Left cardiac atrium (tissue), 4 donors: ENCODE measurements at regions not wholly inside any gene's neighbourhood (a gene's known extent, or its start where the extent isn't known, plus 50 kb on each side); places are given as distances from the start of the nearest gene placed in this dataset.

ENCODE experiments used
- ATAC-seq, 2 donors: fragments of 200-7000 bp; cut with Tn5 transposase; one replicate each; pipeline ENCODE4 v1.9.1; 2020; ENCODE audit warnings: mild to moderate bottlenecking in 2 of 2, moderate library complexity in 2 of 2
- DNase-seq: peaks from one replicate; pipeline ENCODE4 v3.0.0-alpha.2; 2020
- intact Hi-C, 2 donors: fragments of 100-400 bp; cut with DNase I; formaldehyde crosslinking; loops; one replicate each; pipeline versions ENCODE4 v1.14.1 to v1.15.1; 2022 to 2023
- donor health status: DM: no; HTN: yes; CAD: no.
- donor health status: DM: no; HTN: yes; CAD: no; lungs with severe emphysema.
- donor health status: DM: yes; HTN: yes; CAD: no.
- donor health status: Dilated cardiomyopathy.

- intact Hi-C loops: loop anchor here in 1 of 2 donors (5.0 kb wide), 1 partner anchor 578 kb away; no protein-coding TSS in a partner anchor
- DNase-seq (no peak), ATAC-seq (no peak)
These were observed 138.7 kb upstream of the ZNF644 start for GRCh38 chr1:91160363-91161075.

GRCh38 chr1:91153341-91153740, 131.5 kb upstream of the ZNF644 start:
- intact Hi-C loops: no loop called here
- ATAC-seq: no peak
- DNase-seq: no peak

GRCh38 chr1:91152331-91152730, 130.5 kb upstream of the ZNF644 start:
- ATAC-seq (no peak), DNase-seq (no peak)
- intact Hi-C loops: no loop called here

- intact Hi-C loops: no loop called here
- ATAC-seq: no peak
- no peak for DNase-seq
These were observed 129.9 kb upstream of the ZNF644 start for GRCh38 chr1:91151702-91152101.

DNA sequence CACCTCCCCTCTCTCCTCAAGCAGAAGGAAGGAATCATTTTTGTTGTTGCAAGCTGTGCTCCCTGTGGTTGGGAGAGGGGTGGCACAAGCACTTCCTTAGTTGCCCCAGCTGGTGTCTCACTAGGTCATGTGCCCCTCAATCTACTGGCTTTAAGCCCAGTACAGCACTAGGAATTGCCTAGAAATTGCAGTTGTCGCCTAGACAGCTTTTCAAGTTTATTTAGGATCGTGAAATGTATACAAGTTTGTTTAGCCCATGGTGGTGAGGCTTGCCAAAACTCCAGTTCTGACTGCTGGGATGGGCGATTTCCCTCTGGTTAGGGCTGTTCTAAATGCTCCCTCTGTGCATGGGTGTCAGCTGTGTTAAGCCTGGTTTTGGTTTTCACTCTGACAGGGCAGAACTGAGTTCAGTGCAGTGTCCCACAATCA, 126.8 kb upstream of the ZNF644 start:
- DNase-seq: no peak
- peak in 1 of 2 donors; percentile 47 for ATAC-seq
- intact Hi-C loops: no loop called here

DNA sequence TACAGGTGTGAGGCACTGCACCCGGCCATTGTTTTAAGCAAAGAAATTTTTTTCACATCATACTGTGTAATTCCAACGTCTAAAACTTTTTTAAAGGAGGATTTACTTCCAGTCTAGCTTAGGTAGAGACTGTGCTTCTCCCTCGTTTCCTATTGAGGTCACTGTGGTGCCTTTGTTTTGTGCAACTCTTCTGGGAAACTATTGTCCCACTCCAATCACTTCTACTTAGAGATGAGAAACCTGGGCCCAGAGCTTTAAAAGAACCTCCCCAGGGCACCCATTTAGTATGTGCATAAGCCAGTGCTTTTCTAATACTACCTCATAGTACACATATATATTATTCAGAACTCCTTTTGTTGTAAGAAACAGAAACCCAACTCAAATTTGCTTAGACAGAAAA, 120.0 kb upstream of the ZNF644 start:
- ATAC-seq (no peak), DNase-seq (no peak)
- intact Hi-C loops: no loop called here

- intact Hi-C loops: no loop called here
- ATAC-seq (no peak), DNase-seq (no peak)
These were observed 117.1 kb upstream of the ZNF644 start for GRCh38 chr1:91138959-91139358.

DNA sequence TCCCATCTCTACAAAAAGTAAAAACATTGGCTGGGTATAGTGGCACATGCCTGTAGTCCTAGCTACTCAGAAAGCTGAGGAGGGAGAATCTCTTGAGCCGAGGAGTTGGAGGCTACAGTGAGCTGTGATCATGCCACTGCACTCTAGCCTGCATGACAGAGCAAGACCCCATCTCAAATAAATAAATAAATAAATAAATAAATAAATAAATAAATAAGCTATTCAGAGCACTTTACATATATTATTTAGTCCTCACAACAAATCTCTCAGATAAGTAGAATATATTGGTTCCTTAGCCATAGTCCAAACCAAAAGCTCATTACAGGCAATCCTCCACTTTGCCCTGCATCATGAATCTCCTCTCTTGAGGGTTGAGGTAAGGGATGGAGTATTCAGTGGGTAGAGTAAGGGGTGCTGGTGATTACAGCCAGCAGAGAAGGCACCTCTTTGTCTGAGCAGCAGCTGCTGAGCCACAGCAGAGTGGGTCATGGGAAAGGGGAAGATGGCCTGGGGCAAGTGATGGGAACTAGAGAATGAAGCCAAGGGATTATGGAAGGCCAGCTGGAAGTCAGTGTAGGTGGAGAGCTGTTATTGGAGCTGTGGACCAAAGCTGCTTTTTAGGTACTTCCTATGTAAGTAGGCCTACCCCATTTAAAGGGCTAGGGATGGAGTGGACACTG, 115.5 kb upstream of the ZNF644 start:
- intact Hi-C loops: no loop called here
- ATAC-seq: no peak

GRCh38 chr1:91135799-91136198, 114.0 kb upstream of the ZNF644 start:
- no peak for ATAC-seq
- intact Hi-C loops: no loop called here
- DNase-seq: no peak

More for the DNA sequence above, 115.5 kb upstream of the ZNF644 start:
- no peak for DNase-seq

DNA sequence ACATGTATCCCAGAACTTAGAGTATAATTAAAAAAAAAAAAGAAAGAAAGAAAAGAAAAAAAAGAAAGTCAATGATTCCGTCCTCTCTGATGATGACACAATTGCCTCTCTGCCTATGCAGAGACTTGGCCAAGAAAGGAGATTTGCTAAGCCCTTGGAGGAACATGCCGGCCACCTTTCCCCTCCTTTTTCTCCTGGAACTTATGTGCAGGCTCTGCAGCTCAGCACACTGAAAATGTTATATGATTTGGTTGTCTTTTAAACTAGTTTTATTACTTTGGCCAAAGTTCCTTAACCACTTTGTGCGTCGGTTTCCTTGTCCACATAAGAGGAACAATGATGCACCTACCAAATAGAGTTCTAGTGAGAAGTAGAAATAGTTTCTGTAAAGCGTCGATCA, 111.4 kb upstream of the ZNF644 start:
- DNase-seq: no peak
- peak in 1 of 2 donors; percentile 61 for ATAC-seq
- intact Hi-C loops: no loop called here

DNA sequence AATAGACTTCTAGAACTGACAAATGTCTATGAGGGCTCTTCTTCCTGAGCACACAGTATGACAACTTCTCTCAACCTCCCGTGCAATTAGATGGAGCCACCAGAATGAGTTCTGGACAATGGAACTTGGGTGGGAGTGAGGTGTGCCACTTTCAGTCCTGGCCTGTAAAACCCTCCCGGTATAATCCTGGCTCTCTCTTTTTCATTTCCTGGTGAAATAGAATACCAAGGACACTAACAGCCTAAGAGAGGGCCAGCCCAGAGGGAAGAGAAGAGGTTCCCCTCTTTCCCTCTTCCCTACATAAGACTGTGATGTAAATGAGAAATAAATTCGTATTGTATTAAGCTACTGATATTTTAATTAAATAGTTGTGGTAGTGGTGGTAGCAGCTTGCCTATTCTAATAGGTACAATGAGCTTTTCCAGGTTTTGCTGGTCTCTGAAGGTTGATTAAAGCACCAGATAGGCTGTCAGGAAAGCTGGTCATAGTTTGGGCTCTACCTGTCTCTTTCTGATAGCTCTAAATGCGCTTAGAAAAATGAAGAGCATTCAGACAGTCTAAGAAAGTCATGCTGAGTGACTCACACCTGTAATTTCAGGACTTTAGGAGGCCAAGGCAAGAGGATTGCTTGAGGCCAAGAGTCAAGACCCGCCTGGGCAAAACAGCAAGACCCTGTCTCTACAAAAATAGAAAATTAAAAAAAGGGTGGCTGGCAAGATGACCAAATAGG, 108.6 kb upstream of the ZNF644 start:
- intact Hi-C loops: no loop called here
- DNase-seq (no peak), ATAC-seq (no peak)

- intact Hi-C loops: no loop called here
- ATAC-seq: no peak
These were observed 107.6 kb upstream of the ZNF644 start for GRCh38 chr1:91129458-91129857.

GRCh38 chr1:91129017-91129416, 107.2 kb upstream of the ZNF644 start:
- DNase-seq (no peak), ATAC-seq (no peak)
- intact Hi-C loops: no loop called here

More at GRCh38 chr1:91129458-91129857, 107.6 kb upstream of the ZNF644 start:
- no peak for DNase-seq

DNA sequence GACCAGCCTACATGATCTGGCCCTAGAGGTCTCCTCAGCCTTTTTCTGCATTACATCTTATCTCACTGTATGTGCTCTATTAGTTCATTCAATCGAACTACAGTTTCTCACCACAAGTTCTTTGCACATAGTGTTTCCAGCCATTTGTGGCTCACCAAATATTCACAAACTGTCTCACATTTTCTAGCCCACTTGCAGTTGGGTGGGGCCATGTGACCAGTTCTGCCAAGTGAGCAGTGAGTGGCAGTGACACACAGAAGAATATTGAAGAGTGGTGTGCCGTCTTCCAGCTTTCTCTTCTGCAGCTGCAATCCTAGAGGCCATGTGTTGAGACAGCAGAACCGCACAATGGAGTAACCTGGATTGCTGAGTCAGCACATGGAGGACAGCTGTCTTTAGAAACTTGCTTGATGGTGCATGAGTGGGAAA, 103.2 kb upstream of the ZNF644 start:
- ATAC-seq (peak; percentile 27 to 49), DNase-seq (no peak)
- intact Hi-C loops: no loop called here

DNA sequence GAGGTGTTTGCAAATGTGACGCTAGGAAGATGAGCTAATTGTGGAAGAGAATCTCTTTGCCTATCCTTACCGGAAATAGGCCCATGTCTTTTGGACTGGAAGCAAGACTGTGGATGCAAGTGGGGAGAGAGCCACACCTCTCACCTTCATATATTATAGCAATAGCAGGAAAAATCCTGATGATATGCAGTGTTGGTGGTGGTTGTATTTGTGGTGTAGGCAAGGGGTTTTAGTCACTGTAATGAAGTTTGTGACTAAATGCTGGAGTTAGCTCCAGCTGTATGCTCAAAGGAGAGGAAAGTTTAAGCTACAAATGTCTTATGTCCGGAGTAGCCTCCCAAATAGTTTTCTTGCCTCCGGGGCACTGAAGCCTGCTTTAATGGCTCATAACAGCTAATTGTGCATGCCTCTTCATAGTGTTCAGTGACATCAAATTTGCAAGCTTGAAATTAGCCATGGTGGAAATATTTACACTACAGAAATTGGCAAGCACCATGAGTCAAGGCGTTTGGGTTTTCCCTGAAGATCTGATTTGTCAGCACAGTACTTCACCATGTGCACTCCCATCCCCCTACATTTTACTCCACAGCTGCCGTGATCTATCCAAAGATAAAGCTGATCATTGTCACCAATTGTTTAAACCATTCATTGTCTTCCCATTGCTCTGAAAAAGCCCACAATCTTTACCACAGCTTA, 102.6 kb upstream of the ZNF644 start:
- no peak for ATAC-seq
- no peak for DNase-seq
- intact Hi-C loops: no loop called here

DNA sequence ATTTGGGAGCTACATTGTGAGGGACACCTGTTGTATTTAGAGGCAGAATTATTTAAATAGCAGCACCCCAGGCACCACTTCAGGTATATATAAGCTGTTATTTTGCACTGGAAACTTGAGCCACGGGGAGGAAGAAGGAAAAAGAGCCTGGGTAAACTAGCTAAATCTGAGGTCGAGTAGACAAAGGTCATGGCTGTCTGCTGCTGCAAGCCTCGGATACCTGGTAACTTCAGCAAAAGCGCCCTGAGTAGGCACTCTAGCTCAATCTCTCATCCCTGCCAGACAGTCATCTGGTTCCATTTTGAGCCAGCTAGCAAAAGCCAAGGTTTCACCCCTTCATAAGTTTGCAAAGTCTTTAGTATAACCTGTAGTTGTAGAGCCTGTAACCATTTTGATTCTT, 101.9 kb upstream of the ZNF644 start:
- DNase-seq: no peak
- intact Hi-C loops: no loop called here
- ATAC-seq: no peak

- DNase-seq: no peak
These were observed 101.5 kb upstream of the ZNF644 start for GRCh38 chr1:91123319-91123718.

GRCh38 chr1:91122106-91122717, 100.4 kb upstream of the ZNF644 start:
- intact Hi-C loops: no loop called here

More at GRCh38 chr1:91123319-91123718, 101.5 kb upstream of the ZNF644 start:
- intact Hi-C loops: no loop called here
- no peak for ATAC-seq

DNA sequence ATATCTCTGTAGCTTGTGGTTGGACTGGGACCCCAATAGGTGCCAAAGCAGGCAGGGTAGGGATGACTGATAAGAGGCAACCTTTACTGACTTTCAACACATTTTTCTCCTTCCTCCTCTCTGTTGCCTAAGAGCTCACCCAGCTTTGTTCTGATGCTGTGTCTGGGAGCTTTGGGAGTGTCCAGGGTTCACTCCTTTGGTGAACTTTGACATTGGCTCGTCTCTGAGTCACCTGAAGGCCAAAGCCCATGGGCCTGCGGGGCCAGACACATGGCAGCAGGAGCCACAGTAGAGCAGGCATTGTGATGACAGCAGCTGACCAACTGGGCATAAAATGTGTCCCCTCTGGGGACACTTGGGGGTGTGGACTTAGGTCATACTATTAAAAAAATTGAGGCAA, 99.5 kb upstream of the ZNF644 start:
- ATAC-seq: no peak
- intact Hi-C loops: no loop called here
- no peak for DNase-seq

More at GRCh38 chr1:91122106-91122717, 100.4 kb upstream of the ZNF644 start:
- DNase-seq (no peak), ATAC-seq (no peak)
